AG09319 (cell line): ENCODE measurements at regions not wholly inside any gene's neighbourhood (a gene's known extent, or its start where the extent isn't known, plus 50 kb on each side); places are given as distances from the start of the nearest gene placed in this dataset.

ENCODE experiments used
- DNase-seq: peaks from one replicate; pipeline ENCODE4 v3.0.0-alpha.2; 2010; ENCODE audit warnings: low read depth; ENCODE audit errors: extremely low read depth
- TF ChIP-seq, protein P1 (sequence below): IDR thresholded peaks from 2 replicates; pipeline ENCODE4 v1.5.1; 2011; ENCODE audit warnings: low read depth, mild to moderate bottlenecking, inconsistent platforms, low read length, moderate library complexity

DNA sequence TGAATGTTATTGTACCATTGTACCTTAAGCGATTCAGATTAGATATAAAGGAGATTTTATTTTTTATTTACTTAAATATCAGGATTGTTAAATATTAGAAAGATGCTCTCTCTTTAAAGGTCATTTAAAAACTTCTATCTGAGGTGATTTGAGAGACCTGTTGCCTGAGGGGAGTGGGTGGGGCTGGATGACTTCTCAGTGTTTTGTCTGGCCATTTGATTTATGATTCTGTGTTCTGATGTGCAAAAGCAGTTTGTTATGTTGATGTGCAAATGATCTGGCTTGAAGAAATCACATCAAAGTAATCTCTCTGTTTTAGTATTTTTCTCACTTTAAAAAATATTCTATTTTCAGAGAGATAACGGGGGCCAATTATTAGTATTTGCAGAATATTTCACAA, 370.8 kb downstream of the NUP35 start:
- no peak for DNase-seq

DNA sequence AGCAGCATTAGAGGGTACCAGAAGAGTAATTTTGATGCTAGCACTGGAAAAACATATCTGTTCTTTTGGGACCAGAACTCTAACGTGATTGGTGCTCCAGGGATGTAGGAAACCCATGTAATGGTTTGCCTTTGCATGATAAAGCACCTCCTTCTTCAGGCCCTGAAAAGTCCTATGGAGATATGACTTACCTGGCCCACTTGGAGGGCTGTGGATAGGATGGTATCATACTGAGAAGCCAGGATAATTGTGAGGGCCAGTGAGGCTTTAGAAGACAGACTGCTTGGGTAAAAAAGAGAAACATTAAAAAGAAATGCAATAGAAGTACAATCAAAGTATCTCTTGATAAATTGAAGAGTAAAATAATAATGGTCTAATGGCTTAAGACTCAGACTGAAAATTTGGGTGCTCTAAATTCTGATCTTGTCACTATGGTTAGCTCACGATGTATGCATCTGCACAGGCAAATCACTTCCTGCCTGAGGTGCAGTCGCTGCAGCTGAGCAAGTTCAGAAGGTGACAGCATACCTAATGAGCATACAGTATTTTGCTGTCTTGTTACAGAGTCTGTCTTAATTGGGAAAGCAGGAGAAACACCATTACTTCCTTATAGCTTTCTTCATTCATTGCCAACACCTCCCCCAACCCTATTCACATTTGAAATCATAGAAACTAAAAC, 371.5 kb downstream of the NUP35 start:
- TF ChIP-seq, protein P1, sequence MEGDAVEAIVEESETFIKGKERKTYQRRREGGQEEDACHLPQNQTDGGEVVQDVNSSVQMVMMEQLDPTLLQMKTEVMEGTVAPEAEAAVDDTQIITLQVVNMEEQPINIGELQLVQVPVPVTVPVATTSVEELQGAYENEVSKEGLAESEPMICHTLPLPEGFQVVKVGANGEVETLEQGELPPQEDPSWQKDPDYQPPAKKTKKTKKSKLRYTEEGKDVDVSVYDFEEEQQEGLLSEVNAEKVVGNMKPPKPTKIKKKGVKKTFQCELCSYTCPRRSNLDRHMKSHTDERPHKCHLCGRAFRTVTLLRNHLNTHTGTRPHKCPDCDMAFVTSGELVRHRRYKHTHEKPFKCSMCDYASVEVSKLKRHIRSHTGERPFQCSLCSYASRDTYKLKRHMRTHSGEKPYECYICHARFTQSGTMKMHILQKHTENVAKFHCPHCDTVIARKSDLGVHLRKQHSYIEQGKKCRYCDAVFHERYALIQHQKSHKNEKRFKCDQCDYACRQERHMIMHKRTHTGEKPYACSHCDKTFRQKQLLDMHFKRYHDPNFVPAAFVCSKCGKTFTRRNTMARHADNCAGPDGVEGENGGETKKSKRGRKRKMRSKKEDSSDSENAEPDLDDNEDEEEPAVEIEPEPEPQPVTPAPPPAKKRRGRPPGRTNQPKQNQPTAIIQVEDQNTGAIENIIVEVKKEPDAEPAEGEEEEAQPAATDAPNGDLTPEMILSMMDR, result no peak
- DNase-seq, result no peak

More for the DNA sequence above, 370.8 kb downstream of the NUP35 start:
- TF ChIP-seq, protein P1, result no peak

DNA sequence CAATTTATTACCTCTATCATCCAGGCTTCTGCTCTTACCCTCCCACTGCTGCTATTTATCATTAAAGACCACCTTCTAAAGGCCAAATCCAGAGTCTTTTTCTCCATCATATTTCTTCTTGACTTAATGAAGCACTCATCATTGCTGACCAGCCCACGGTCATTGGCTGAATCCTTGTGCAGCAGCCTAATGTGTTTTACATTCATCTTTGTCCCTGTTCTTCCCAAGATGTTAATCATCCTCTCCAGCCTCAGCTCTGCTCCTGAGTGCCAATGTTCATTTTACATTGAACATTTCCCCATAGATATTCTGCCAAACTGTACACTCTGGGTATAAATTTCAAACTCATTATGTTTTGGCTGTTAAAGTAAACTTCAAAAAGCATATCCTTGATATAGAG, 373.6 kb downstream of the NUP35 start:
- TF ChIP-seq, protein P1, result no peak
- no peak for DNase-seq

- TF ChIP-seq, protein P1, result no peak
- no peak for DNase-seq
Measured at GRCh38 chr2:183505911-183506310, 381.7 kb downstream of the NUP35 start.

DNA sequence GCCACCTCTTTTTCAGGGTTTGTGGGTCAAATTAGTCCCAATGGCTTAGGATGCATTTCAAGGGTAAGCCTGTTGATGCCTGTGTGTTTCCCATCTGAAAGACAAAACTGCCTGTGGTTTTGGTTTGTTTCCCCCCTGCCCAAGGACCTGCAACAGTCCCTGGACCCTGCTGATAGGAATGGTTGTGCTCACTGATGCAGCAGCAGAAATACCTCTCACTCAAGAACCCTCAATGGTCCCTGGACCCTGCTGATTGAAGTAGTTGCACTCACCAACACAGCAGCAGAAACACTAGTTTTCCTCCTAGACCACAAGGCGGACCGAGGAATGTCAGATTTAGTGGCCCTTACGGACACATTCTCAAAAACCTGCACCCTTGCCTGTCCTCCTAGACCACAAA, 386.9 kb downstream of the NUP35 start:
- DNase-seq, result no peak
- TF ChIP-seq, protein P1, result no peak

DNA sequence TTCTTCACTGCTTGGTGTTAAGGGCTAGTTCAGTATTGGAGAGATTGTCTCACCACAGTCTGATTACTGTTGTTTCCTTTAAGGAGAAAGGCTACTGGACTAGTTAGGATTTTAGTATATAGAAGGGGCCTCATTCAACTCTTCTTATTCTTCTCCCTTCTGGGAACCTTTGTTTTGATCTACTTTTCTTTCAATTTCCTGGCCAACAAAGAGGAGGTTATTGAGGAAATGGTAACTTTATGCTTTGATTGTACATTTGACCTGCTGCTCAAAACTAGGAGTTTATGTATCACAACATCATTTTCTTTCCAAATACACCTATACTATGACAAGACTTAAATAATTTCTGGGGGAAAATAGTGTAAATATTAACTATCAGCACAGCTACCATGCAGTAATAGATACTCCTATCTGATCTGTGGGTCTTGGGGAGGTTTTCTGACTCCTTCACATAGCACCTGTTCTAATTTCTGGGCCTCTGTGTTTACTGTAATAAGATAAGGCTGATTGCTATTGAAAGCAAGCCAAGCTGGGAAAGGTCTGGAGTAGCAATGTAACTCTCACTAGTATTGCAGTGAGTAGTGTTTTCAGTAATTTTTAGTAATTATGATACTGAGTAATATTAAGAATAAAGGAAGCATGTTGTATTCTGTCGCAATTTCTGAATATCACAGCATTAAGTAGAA, 395.3 kb downstream of the NUP35 start:
- TF ChIP-seq, protein P1, result no peak
- no peak for DNase-seq

GRCh38 chr2:183521911-183522310, 397.7 kb downstream of the NUP35 start:
- TF ChIP-seq, protein P1, result no peak
- DNase-seq, result no peak
